RWPE1 (cell line): ENCODE measurements at regions not wholly inside any gene's neighbourhood (a gene's known extent, or its start where the extent isn't known, plus 50 kb on each side); places are given as distances from the start of the nearest gene placed in this dataset.
A peak's percentile ranks its signal among the peaks of the same experiment; 100 is the strongest.

Source experiments
- CTCF ChIA-PET: fragments of 350-600 bp; sonication (Branson Sonifier 250); formaldehyde crosslinking; extraction: SDS; loops from one replicate; lab custom pipeline; 2021; lab: Yijun Ruan, JAX
- POLR2A ChIA-PET: fragments of 400-600 bp; formaldehyde crosslinking; extraction: SDS; loops from one replicate; lab custom pipeline; 2020; ENCODE audit warnings: antibody characterized with exemption; ENCODE audit not compliant: low non-redundant PET; lab: Yijun Ruan, JAX
- DNase-seq: peaks from one replicate; pipeline ENCODE4 v3.0.0; 2012; ENCODE audit warnings: low spot score
- H3K27ac ChIP-seq: fragments of 450-650 bp; 2 replicates; pipeline ENCODE4 v1.5.1; 2017
- TF ChIP-seq, protein P1 (sequence below): fragments of 450-650 bp; conservative IDR thresholded peaks from 2 replicates; pipeline ENCODE4 v1.5.1; 2017; ENCODE audit warnings: low read depth, mild to moderate bottlenecking

DNA sequence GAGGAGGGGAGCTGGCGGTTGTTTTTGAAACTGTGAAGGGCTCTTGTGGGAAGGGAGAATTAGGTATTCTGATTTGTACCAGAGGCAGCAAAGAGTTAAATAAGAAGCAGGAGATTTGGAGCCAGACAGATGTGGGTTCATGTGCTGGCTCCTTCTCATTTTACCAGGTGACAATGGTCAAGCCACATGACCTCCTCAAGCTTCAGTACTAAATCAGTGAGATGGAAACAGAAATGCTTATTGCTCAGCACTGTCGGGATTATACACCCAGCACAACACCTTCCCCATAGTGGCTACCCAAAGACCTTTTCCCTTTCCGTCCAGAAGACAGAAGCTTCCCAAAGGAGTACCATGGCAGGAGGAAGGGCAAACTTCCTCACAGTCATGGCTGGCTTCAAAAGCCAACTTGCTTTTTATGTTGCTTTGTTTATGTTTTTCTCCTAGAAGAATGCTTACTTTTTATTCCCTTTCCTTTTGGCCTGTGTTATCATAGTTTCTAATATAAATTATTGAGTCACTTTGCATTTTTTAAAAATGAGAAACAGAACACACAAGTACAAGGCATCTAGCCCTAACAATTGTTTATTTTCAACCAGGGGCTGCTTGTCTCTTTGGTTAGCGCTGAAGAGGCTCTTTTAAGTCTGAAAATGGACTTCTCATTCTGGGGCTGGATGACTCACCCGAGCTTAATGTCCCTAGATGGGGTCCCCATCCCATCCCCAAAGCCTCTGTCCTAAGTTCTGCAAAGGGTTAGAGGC lies 181.5 kb upstream of the ZBED5 start:
- TF ChIP-seq, protein P1, sequence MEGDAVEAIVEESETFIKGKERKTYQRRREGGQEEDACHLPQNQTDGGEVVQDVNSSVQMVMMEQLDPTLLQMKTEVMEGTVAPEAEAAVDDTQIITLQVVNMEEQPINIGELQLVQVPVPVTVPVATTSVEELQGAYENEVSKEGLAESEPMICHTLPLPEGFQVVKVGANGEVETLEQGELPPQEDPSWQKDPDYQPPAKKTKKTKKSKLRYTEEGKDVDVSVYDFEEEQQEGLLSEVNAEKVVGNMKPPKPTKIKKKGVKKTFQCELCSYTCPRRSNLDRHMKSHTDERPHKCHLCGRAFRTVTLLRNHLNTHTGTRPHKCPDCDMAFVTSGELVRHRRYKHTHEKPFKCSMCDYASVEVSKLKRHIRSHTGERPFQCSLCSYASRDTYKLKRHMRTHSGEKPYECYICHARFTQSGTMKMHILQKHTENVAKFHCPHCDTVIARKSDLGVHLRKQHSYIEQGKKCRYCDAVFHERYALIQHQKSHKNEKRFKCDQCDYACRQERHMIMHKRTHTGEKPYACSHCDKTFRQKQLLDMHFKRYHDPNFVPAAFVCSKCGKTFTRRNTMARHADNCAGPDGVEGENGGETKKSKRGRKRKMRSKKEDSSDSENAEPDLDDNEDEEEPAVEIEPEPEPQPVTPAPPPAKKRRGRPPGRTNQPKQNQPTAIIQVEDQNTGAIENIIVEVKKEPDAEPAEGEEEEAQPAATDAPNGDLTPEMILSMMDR: no peak
- DNase-seq: no peak
- H3K27ac ChIP-seq: no peak overlapping the region
- ChIA-PET CTCF (interaction anchor here (2.5 kb wide), 1 partner anchor 11 kb away, joined by 14 read pairs; no protein-coding TSS in a partner anchor), POLR2A (no interaction called here)

DNA sequence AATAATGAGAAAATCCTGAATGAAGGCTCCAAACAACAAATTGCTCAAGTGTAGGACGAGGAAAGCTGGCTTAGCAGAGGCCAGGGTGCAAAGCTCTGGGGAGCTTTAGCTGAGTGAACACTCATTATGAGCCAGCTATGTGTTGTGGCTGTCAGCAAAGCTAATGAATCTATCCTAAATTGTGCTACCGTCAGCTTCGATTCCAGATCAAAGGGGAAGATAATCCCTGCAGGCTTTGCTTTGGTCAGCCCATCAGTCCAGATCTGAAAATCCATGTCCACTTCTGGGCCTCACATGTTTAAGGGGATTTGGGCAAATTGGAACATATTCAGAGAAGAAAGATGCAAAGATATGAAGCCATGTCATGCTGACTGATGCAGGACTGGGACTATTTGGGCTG lies 180.9 kb upstream of the ZBED5 start:
- DNase-seq: no peak
- H3K27ac ChIP-seq: no peak overlapping the region
- TF ChIP-seq, protein P1: no peak
- CTCF ChIA-PET: interaction anchor here (0.6 to 2.5 kb wide), 2 partner anchors 11 to 85 kb away, joined by 3 to 14 read pairs; no protein-coding TSS in a partner anchor
- POLR2A ChIA-PET: no interaction called here

DNA sequence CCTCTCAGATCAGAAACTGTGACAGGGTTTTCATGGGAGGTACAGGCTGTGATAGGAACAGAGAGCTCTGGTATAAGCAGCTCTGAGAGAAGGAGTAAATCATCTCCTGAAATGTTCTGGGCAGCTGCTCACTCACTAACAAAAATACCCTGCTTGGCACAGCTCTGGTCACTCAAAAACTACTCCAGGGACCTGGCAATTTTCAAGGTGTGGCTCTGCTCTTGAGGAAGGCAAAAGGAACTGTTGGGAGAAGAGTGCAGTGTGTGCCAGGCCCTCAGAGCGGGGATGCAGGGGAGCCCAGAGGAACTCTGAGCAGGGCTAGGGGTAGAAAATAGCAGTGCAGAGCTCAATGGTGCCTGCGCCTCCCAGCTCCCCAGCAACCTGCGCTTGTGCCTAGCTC lies 180.5 kb upstream of the ZBED5 start:
- no peak overlapping the region for H3K27ac ChIP-seq
- CTCF ChIA-PET: interaction anchor here (0.6 to 2.5 kb wide), 6 partner anchors 9 to 760 kb away, joined by 3 to 14 read pairs (median 4); partner anchors contain the start of gene ZBED5
- TF ChIP-seq, protein P1: no peak
- DNase-seq: no peak
- POLR2A ChIA-PET: no interaction called here

DNA sequence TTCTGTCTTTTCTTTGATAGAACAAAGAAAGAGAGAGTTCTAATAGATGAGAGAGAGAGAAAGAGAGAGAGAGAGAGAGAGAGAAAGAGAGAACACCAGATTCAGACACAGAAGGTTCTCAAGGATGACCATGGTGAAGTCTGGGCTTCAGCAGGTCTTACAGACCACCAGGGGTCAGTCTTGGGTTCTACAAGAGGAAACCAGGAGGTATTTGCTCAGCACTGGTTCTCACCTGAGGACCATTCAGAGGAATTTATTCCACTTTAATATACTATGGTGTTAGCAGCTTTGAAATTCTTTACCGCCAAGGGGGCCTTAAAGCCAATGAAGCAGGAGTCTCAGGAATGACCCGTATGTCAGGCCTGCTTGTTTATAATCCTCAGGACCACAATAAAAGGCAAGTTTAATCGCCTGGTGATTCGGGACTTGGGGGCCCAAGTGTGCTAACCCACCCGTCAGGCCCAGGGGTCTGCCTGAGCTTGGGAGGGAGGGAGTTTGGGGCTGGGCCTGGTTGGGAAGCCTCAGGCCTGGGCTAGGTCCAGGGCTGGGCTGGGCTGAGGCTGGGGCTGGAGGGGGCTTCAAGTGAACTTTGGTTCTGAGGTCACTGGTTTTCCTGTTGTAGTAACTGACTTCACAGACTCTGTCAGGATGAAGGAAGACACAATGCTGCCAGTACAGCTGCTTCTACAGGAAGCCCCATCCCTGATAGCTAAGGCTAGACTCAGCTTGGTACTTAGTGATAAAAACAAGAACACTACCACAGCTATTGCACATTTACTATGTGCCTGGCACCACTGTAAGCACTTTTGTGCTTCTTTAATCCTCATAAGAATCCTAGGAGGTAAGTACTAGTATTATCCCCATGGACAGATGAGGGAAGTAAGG lies 179.2 kb upstream of the ZBED5 start:
- ChIA-PET POLR2A (no interaction called here), CTCF (interaction anchor here (0.7 to 2.5 kb wide), 12 partner anchors 8 to 739 kb away, joined by 3 to 14 read pairs (median 4); no protein-coding TSS in a partner anchor)
- TF ChIP-seq, protein P1: peak; percentile 30; the same call in 1 of the 2 replicates
- DNase-seq: peak; percentile 9
- no peak overlapping the region for H3K27ac ChIP-seq

DNA sequence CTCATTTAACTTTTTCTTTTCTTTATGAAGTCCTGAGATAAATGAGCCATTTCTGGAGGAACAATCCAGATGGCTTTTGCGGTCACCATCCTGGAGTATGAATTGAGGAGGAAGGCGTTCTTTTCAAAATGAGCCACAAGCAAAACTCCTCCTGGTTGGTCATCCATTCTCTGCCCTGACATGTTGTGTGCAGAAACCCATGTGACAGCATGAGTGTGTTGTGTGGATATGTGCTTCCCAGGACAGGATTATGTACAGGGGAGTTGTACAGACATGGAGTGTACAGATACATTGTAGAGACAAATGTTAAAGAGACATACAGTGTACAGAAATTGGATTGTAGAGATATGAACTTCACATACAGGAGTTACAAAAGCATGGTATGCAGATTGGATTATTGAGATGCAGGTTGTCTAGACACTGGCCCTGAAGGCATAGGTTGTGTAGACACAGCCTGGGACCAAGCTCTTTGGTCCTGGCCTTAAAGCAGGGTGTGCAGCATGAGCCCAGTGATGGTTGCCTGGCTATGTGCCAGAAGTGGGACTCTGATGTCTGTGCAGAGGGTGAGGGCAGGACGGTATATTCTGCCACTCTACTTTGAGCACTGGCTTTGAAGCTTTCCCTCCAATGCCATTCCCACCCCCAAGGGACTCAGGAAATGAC lies 178.5 kb upstream of the ZBED5 start:
- CTCF ChIA-PET: interaction anchor here (0.6 to 1.2 kb wide), 11 partner anchors 9 to 751 kb away, joined by 3 to 5 read pairs (median 3); no protein-coding TSS in a partner anchor
- POLR2A ChIA-PET: no interaction called here
- TF ChIP-seq, protein P1: no peak
- DNase-seq: no peak
- no peak overlapping the region for H3K27ac ChIP-seq
